RWPE2 (cell line): ENCODE measurements at regions not wholly inside any gene's neighbourhood (a gene's known extent, or its start where the extent isn't known, plus 50 kb on each side); places are given as distances from the start of the nearest gene placed in this dataset.

ENCODE experiments used
- ATAC-seq: fragments of 200-7000 bp; cut with Tn5 transposase; 3 replicates; pipeline ENCODE4 v1.9.1; 2021; ENCODE audit warnings: low read depth
- DNase-seq: peaks from one replicate; pipeline ENCODE4 v3.0.0-alpha.2; 2020; ENCODE audit warnings: low spot score
- H3K27ac ChIP-seq: fragments of 450-650 bp; 2 replicates; pipeline ENCODE4 v1.5.1; 2017; ENCODE audit warnings: mild to moderate bottlenecking; ENCODE audit not compliant: poor library complexity, severe bottlenecking
- H3K27me3 ChIP-seq: fragments of 250-450 bp; sonication (Bioruptor Pico); 2 replicates; pipeline ENCODE4 v1.5.1; 2021; ENCODE audit warnings: mild to moderate bottlenecking, moderate library complexity; ENCODE audit not compliant: insufficient read depth, poor library complexity, severe bottlenecking
- H3K36me3 ChIP-seq: fragments of 250-450 bp; sonication (Bioruptor Pico); 2 replicates; pipeline ENCODE4 v1.5.1; 2020; ENCODE audit warnings: low read depth, mild to moderate bottlenecking, moderate library complexity
- H3K4me1 ChIP-seq: fragments of 250-450 bp; sonication (Bioruptor Pico); 2 replicates; pipeline ENCODE4 v1.5.1; 2021; ENCODE audit warnings: mild to moderate bottlenecking, moderate library complexity; ENCODE audit not compliant: insufficient read depth, poor library complexity, severe bottlenecking
- H3K4me3 ChIP-seq: fragments of 250-450 bp; sonication (Bioruptor Pico); 2 replicates; pipeline ENCODE4 v1.5.1; 2021; ENCODE audit warnings: mild to moderate bottlenecking, moderate library complexity; ENCODE audit not compliant: severe bottlenecking
- H3K9me3 ChIP-seq: fragments of 250-450 bp; sonication (Bioruptor Pico); 2 replicates; pipeline ENCODE4 v1.5.1; 2021; ENCODE audit warnings: mild to moderate bottlenecking, moderate library complexity; ENCODE audit not compliant: severe bottlenecking
- TF ChIP-seq, protein P1 (sequence below): fragments of 450-650 bp; IDR thresholded peaks from one replicate; pipeline ENCODE4 v1.5.1; 2017; ENCODE audit warnings: mild to moderate bottlenecking, moderate library complexity; ENCODE audit not compliant: poor library complexity, severe bottlenecking

DNA sequence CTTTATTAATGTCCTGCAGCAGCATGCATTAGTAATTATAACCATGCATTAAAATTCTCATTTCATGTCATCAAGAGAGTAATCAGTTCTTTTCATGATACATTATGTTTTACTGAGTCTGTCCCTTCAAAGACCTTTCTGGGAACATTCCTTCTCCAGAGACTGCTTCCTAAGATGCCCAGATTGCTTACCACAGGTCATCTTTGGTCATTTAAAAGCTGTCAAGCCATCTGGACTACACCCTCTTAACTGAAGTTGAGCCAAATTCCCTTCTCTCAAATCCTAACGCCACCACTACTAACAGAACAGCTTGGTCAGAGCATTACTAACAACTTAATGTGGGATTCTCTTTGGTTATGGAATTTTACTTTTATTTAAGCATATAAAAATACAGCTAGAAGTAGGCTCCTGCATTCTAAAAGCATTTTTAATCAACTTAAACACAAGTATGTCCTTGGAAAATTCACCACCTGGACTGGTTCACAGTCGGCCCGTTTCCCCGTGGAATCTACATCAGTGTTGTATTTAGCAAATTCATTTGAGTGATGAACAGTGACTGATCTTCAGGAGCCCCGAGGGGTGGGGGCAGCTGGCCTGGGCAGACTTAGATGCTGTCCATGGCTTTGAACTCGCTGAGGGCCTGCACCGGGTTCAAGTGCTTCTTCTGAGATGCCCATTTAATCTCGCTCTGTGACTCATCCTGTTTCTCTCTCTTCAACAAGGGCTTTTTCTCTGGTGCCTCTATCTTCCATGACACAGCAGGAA, 92.8 kb upstream of the CCDC112 start:
- ATAC-seq (no peak), DNase-seq (no peak)
- H3K36me3 ChIP-seq = no peaks in the 10 kb centered on the region

DNA sequence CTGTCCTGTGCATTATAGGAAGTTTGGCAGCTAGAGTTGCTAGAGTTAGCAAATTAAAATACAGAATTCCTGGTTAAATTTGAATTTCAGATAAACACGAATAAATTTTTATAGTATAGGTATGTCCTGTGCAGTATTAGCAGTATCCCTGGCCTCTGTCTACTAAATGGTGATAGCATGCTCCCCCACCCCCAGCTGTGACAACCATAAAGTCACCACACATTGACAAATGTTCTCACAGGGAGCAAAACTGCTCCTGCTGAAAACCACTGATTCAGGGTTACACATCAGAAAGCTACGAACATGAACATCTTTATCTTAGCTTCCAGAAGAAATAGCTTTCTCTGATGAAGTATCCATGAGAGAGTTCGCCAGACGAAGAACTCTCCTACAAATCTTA, 91.8 kb upstream of the CCDC112 start:
- TF ChIP-seq, protein P1, sequence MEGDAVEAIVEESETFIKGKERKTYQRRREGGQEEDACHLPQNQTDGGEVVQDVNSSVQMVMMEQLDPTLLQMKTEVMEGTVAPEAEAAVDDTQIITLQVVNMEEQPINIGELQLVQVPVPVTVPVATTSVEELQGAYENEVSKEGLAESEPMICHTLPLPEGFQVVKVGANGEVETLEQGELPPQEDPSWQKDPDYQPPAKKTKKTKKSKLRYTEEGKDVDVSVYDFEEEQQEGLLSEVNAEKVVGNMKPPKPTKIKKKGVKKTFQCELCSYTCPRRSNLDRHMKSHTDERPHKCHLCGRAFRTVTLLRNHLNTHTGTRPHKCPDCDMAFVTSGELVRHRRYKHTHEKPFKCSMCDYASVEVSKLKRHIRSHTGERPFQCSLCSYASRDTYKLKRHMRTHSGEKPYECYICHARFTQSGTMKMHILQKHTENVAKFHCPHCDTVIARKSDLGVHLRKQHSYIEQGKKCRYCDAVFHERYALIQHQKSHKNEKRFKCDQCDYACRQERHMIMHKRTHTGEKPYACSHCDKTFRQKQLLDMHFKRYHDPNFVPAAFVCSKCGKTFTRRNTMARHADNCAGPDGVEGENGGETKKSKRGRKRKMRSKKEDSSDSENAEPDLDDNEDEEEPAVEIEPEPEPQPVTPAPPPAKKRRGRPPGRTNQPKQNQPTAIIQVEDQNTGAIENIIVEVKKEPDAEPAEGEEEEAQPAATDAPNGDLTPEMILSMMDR = no peak

More for the DNA sequence above, 92.8 kb upstream of the CCDC112 start:
- H3K4me1 ChIP-seq = no peaks in the 10 kb centered on the region
- H3K4me3 ChIP-seq = no peak overlapping the region
- H3K27me3 ChIP-seq = no peaks in the 10 kb centered on the region
- H3K9me3 ChIP-seq = no peaks in the 10 kb centered on the region
- TF ChIP-seq, protein P1 = no peak
- no peak overlapping the region for H3K27ac ChIP-seq

DNA sequence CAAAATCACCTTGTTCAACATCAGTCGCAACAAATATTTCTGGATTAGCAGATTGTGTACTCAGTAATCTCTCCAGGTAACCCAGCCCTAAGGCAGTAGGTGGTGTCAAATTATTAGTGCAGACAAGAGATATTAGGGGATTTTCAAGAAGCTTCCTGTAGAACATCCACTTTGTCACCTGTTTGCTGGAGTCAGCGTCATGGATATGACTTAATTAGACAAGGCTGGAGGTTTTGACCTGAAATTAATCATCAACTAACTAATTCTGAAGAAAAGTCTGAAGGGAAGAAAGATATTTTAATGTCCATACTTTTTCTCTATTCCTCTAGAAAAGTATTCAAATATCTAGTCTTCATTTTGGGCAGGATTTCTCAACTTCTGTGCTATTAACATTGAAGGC, 91.4 kb upstream of the CCDC112 start:
- TF ChIP-seq, protein P1 = no peak
- Histone ChIP-seq H3K27ac (no peak overlapping the region), H3K9me3 (no peaks in the 10 kb centered on the region), H3K4me3 (no peak overlapping the region), H3K27me3 (no peaks in the 10 kb centered on the region), H3K36me3 (no peaks in the 10 kb centered on the region), H3K4me1 (no peaks in the 10 kb centered on the region)
- ATAC-seq = no peak
- no peak for DNase-seq

More for the DNA sequence above, 91.8 kb upstream of the CCDC112 start:
- ATAC-seq = no peak
- Histone ChIP-seq H3K27me3 (no peaks in the 10 kb centered on the region), H3K4me3 (no peak overlapping the region), H3K36me3 (no peaks in the 10 kb centered on the region), H3K9me3 (no peaks in the 10 kb centered on the region), H3K27ac (no peak overlapping the region), H3K4me1 (no peaks in the 10 kb centered on the region)
- no peak for DNase-seq

DNA sequence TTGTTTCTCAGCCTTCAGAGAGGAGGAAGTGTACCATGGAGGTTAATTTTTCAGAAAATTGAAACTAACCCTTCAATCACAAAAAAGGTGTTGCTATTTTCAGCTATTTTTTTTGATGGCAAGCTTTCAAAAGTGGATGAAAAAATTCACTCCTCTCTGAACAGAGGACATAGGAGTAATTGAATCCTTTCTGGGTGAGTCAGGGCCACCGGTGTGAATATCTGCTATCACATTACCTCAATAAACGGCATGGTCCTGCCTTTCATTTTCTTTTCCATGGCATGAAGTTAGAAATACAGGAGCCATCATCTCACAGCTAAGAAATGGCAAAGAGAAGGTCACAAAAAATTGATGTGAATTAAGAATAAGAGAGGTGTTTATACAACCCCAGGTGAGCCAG, 90.2 kb upstream of the CCDC112 start:
- Histone ChIP-seq H3K9me3 (no peaks in the 10 kb centered on the region), H3K27me3 (no peaks in the 10 kb centered on the region), H3K4me1 (no peaks in the 10 kb centered on the region), H3K36me3 (no peaks in the 10 kb centered on the region), H3K27ac (no peak overlapping the region), H3K4me3 (no peak overlapping the region)
- DNase-seq (no peak), ATAC-seq (no peak)
- TF ChIP-seq, protein P1 = no peak
